HFFc6 (cell line): ENCODE measurements at regions not wholly inside any gene's neighbourhood (a gene's known extent, or its start where the extent isn't known, plus 50 kb on each side); places are given as distances from the start of the nearest gene placed in this dataset.

Experiments
- DNase-seq: peaks from one replicate; pipeline ENCODE4 v3.0.0-alpha.2; 2018
- H3K27ac Mint-ChIP-seq: 2 replicates; pipeline ENCODE4 v1.8.0; 2020; ENCODE audit warnings: mild to moderate bottlenecking, mixed read lengths
- H3K27me3 Mint-ChIP-seq: 2 replicates; pipeline ENCODE4 v1.8.0; 2021; ENCODE audit warnings: mild to moderate bottlenecking, moderate library complexity, mixed read lengths; ENCODE audit not compliant: insufficient read depth
- H3K36me3 Mint-ChIP-seq: 2 replicates; pipeline ENCODE4 v1.8.0; 2021; ENCODE audit warnings: low read depth, mixed read lengths
- H3K4me1 Mint-ChIP-seq: 2 replicates; pipeline ENCODE4 v1.8.0; 2020; ENCODE audit warnings: low read depth, mixed read lengths
- H3K4me3 Mint-ChIP-seq: 2 replicates; pipeline ENCODE4 v1.8.0; 2020; ENCODE audit warnings: mild to moderate bottlenecking, moderate library complexity, mixed read lengths
- H3K9me3 Mint-ChIP-seq: 2 replicates; pipeline ENCODE4 v1.8.0; 2020; ENCODE audit warnings: mild to moderate bottlenecking, mixed read lengths
- TF ChIP-seq, protein P1 (sequence below): fragments of 200-600 bp; sonication (generic); IDR thresholded peaks from 2 replicates; pipeline ENCODE4 v1.5.0; 2021; ENCODE audit warnings: antibody characterized with exemption, mild to moderate bottlenecking

- Mint-ChIP-seq H3K4me3 (no peak overlapping the region), H3K36me3 (peaks cover 8% of the 10 kb centered on the region; the same call in 1 of the 2 replicates), H3K27me3 (no peaks in the 10 kb centered on the region), H3K27ac (no peak overlapping the region), H3K9me3 (peaks cover 72% of the 10 kb centered on the region), H3K4me1 (no peaks in the 10 kb centered on the region)
- no peak for DNase-seq
- TF ChIP-seq, protein P1, sequence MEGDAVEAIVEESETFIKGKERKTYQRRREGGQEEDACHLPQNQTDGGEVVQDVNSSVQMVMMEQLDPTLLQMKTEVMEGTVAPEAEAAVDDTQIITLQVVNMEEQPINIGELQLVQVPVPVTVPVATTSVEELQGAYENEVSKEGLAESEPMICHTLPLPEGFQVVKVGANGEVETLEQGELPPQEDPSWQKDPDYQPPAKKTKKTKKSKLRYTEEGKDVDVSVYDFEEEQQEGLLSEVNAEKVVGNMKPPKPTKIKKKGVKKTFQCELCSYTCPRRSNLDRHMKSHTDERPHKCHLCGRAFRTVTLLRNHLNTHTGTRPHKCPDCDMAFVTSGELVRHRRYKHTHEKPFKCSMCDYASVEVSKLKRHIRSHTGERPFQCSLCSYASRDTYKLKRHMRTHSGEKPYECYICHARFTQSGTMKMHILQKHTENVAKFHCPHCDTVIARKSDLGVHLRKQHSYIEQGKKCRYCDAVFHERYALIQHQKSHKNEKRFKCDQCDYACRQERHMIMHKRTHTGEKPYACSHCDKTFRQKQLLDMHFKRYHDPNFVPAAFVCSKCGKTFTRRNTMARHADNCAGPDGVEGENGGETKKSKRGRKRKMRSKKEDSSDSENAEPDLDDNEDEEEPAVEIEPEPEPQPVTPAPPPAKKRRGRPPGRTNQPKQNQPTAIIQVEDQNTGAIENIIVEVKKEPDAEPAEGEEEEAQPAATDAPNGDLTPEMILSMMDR, result no peak
Measured at GRCh38 chr20:16111852-16112412, 461.3 kb downstream of the KIF16B start.

GRCh38 chr20:16111172-16111832, 461.9 kb downstream of the KIF16B start:
- H3K4me1 Mint-ChIP-seq, result no peaks in the 10 kb centered on the region
- H3K27ac Mint-ChIP-seq, result no peak overlapping the region
- H3K36me3 Mint-ChIP-seq, result peaks cover 8% of the 10 kb centered on the region; the same call in 1 of the 2 replicates
- H3K27me3 Mint-ChIP-seq, result no peaks in the 10 kb centered on the region
- no peak overlapping the region for H3K4me3 Mint-ChIP-seq
- peaks cover 75% of the 10 kb centered on the region for H3K9me3 Mint-ChIP-seq
- TF ChIP-seq, protein P1, result no peak
- no peak for DNase-seq

DNA sequence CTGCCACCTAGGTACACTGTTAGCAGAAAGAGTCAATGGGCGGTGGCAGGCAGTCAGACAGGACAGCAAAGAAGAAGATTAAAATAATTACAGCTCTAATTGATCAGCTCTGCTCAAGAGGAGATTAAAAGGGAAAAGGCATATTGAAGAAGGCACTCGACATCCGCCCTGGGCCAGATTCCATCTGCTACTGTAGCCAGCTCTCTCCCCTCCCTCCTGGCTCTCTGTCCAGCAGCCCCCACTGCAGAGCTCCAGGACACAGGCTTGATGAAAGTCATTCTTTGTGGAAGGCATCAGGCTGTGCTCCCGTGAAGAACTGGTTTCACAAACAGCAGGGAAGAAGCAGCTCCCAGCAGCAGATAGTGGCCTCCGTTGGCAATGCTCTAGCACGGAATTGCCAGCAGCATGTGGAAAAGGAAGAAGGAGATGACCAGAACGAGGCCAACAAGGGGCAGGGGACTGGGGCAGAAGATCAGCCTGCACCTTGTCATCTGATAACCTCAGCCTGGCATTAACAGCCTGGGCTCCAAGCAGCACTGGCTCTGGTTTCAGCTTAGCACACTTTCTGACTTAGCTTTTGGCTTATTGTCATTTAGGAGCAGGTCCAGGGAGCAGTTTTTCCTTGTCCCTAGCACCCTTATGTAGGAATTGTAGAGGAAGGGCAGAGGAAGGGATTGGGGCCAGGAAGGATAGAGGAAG, 465.9 kb downstream of the KIF16B start:
- Mint-ChIP-seq H3K4me1 (no peaks in the 10 kb centered on the region), H3K36me3 (no peaks in the 10 kb centered on the region; the same call in 1 of the 2 replicates), H3K27me3 (no peaks in the 10 kb centered on the region), H3K27ac (no peak overlapping the region), H3K9me3 (peaks cover 75% of the 10 kb centered on the region), H3K4me3 (no peak overlapping the region)
- no peak for DNase-seq
- TF ChIP-seq, protein P1, result no peak

DNA sequence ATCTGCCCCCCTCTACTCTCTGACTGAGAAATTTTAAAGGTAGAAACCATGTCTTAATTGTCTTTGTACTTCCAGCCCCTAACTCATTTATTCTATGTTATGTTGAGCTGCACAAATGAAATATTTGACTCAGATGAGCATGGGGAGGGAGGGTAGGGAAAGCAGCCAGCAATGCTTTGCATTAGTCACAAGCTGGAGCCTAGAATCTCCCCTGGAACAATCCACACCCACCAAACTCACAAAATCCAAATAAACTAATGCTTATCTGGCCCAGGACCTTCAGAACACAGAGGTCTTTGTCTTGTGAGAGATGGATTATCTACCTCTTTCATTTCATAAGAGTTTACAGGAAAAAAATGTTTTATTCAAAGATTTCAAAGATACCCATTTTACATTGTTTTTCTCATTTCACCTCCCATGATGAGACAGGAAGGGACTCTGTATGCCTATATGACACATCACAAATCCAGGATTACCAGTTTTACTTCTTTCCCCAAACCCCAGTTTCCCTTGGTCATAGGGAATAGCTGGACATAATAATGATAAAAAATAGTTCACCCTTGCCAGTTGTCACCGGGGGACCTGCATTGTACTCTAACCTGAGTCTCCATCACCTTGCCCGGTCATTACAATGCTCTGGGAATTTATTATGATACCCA, 466.9 kb downstream of the KIF16B start:
- no peaks in the 10 kb centered on the region for H3K4me1 Mint-ChIP-seq
- no peaks in the 10 kb centered on the region; the same call in 1 of the 2 replicates for H3K36me3 Mint-ChIP-seq
- H3K9me3 Mint-ChIP-seq, result peaks cover 74% of the 10 kb centered on the region
- DNase-seq, result no peak
- no peaks in the 10 kb centered on the region for H3K27me3 Mint-ChIP-seq
- TF ChIP-seq, protein P1, result no peak
- H3K27ac Mint-ChIP-seq, result no peak overlapping the region
- no peak overlapping the region for H3K4me3 Mint-ChIP-seq

DNA sequence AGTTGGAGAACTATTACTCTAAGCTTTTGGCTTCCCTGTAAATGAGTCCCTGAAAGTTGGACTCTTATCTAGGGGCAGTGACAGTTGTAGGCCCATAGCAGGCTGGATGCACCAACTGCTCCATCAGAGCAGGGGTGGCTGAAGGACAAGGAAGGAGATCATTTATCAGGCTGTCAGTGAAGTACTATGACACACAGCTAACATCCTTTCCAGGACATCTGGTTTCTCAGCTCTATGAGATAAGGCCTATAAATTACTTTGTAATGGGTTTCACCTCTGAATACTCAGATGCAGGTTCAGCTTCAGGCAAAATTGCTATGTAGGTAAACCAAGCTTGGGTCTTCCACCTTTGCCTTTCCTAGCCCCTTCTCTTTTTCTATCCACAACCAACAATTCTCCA, 468.5 kb downstream of the KIF16B start:
- H3K4me1 Mint-ChIP-seq, result no peaks in the 10 kb centered on the region
- DNase-seq, result no peak
- H3K36me3 Mint-ChIP-seq, result no peaks in the 10 kb centered on the region; the same call in 1 of the 2 replicates
- H3K9me3 Mint-ChIP-seq, result peaks cover 75% of the 10 kb centered on the region
- H3K4me3 Mint-ChIP-seq, result no peak overlapping the region
- H3K27ac Mint-ChIP-seq, result no peak overlapping the region
- H3K27me3 Mint-ChIP-seq, result no peaks in the 10 kb centered on the region
- TF ChIP-seq, protein P1, result no peak
